Endodermal cell (in vitro differentiated cells): ENCODE measurements at regions not wholly inside any gene's neighbourhood (a gene's known extent, or its start where the extent isn't known, plus 50 kb on each side); places are given as distances from the start of the nearest gene placed in this dataset.

ENCODE experiments used
- DNase-seq: peaks from one replicate; pipeline ENCODE4 v3.0.0-alpha.2; 2017
- H3K27ac ChIP-seq: 2 replicates; pipeline ENCODE4 v1.5.1; 2013; ENCODE audit warnings: mild to moderate bottlenecking, low read depth, low read length, moderate library complexity
- H3K27me3 ChIP-seq: 2 replicates; pipeline ENCODE4 v1.6.1; 2013; ENCODE audit warnings: mild to moderate bottlenecking, low read length, moderate library complexity; ENCODE audit not compliant: insufficient read depth, control insufficient read depth, poor library complexity, severe bottlenecking
- H3K36me3 ChIP-seq: 2 replicates; pipeline ENCODE4 v1.7.0; 2013; ENCODE audit warnings: mild to moderate bottlenecking, low read length, moderate library complexity; ENCODE audit not compliant: control insufficient read depth, insufficient read depth
- H3K4me1 ChIP-seq: one replicate; pipeline ENCODE4 v1.7.0; 2013; ENCODE audit warnings: low read length; ENCODE audit not compliant: control insufficient read depth, insufficient read depth
- H3K4me3 ChIP-seq: 2 replicates; pipeline ENCODE4 v1.5.1; 2013; ENCODE audit warnings: mild to moderate bottlenecking, low read length, moderate library complexity
- H3K9ac ChIP-seq: 2 replicates; pipeline ENCODE4 v1.6.1; 2013; ENCODE audit warnings: mild to moderate bottlenecking, low read length, moderate library complexity; ENCODE audit not compliant: poor library complexity, severe bottlenecking; ENCODE audit errors: extremely low read depth
- H3K9me3 ChIP-seq: 2 replicates; pipeline ENCODE4 v1.6.1; 2013; ENCODE audit warnings: mild to moderate bottlenecking, low read length, moderate library complexity; ENCODE audit not compliant: control insufficient read depth
- H3K27ac Mint-ChIP-seq: 2 replicates; pipeline ENCODE4 v1.8.0; 2020; ENCODE audit warnings: mixed read lengths
- H3K27me3 Mint-ChIP-seq: 2 replicates; pipeline ENCODE4 v1.8.0; 2021; ENCODE audit warnings: mild to moderate bottlenecking, mixed read lengths; ENCODE audit not compliant: insufficient read depth
- H3K36me3 Mint-ChIP-seq: 2 replicates; pipeline ENCODE4 v1.8.0; 2020; ENCODE audit warnings: low read depth, mixed read lengths
- H3K4me1 Mint-ChIP-seq: 2 replicates; pipeline ENCODE4 v1.8.0; 2020; ENCODE audit warnings: mixed read lengths
- H3K4me3 Mint-ChIP-seq: 2 replicates; pipeline ENCODE4 v1.8.0; 2020; ENCODE audit warnings: mild to moderate bottlenecking, moderate library complexity, mixed read lengths
- H3K9me3 Mint-ChIP-seq: 2 replicates; pipeline ENCODE4 v1.8.0; 2020; ENCODE audit warnings: mild to moderate bottlenecking, mixed read lengths
- CTCF ChIP-seq: fragments of 200-600 bp; sonication (generic); conservative IDR thresholded peaks from 2 replicates; pipeline ENCODE4 v1.5.0; 2021; ENCODE audit warnings: antibody characterized with exemption, mild to moderate bottlenecking
- whole genome bisulfite sequencing, 2 experiments: methylation state at CpG; one replicate each; pipeline versions ENCODE4 v1.1.5 to v1.1.7; 2013; ENCODE audit warnings: missing lambda C conversion rate in 2 of 2, mixed read lengths in 1 of 2; ENCODE audit not compliant: insufficient coverage in 1 of 2, insufficient read length in 1 of 2; 5-methylcytosine and 5-hydroxymethylcytosine counted together

GRCh38 chrX:793216-793770 is 162.7 kb downstream of the SHOX start:
- H3K9me3 ChIP-seq = no peaks in the 10 kb centered on the region
- no peak overlapping the region for H3K27ac ChIP-seq
- H3K4me1 ChIP-seq = peaks cover 3% of the 10 kb centered on the region
- WGBS, 2 experiments = 92% methylated on average over 23 to 24 of the region's 24 CpGs
- peaks cover 21% of the 10 kb centered on the region for H3K27me3 ChIP-seq
- no peak overlapping the region for H3K9ac ChIP-seq
- no peaks in the 10 kb centered on the region for H3K36me3 ChIP-seq
- H3K4me3 ChIP-seq = no peak overlapping the region
- Mint-ChIP-seq H3K9me3 (no peaks in the 10 kb centered on the region), H3K27me3 (peaks cover 33% of the 10 kb centered on the region), H3K4me3 (no peak overlapping the region), H3K36me3 (no peaks in the 10 kb centered on the region), H3K4me1 (peaks cover 20% of the 10 kb centered on the region), H3K27ac (no peak overlapping the region)
- no peak for TF ChIP-seq CTCF
- DNase-seq = peak; percentile 50

GRCh38 chrX:791479-792034 is 161.0 kb downstream of the SHOX start:
- no peak for TF ChIP-seq CTCF
- Mint-ChIP-seq H3K9me3 (no peaks in the 10 kb centered on the region), H3K36me3 (no peaks in the 10 kb centered on the region), H3K4me3 (peak overlapping the region; percentile 22), H3K27ac (peak overlapping the region; percentile 82), H3K27me3 (peaks cover 33% of the 10 kb centered on the region), H3K4me1 (peaks cover 20% of the 10 kb centered on the region)
- WGBS, 2 experiments = 18 to 29% methylated on average over 6 to 14 of the region's 14 CpGs
- H3K27ac ChIP-seq = no peak overlapping the region
- peaks cover 21% of the 10 kb centered on the region for H3K27me3 ChIP-seq
- H3K4me1 ChIP-seq = peaks cover 3% of the 10 kb centered on the region
- H3K9me3 ChIP-seq = no peaks in the 10 kb centered on the region
- peak overlapping the region; percentile 66 for H3K4me3 ChIP-seq
- peak; percentile 85 for DNase-seq
- no peak overlapping the region for H3K9ac ChIP-seq
- H3K36me3 ChIP-seq = no peaks in the 10 kb centered on the region

DNA sequence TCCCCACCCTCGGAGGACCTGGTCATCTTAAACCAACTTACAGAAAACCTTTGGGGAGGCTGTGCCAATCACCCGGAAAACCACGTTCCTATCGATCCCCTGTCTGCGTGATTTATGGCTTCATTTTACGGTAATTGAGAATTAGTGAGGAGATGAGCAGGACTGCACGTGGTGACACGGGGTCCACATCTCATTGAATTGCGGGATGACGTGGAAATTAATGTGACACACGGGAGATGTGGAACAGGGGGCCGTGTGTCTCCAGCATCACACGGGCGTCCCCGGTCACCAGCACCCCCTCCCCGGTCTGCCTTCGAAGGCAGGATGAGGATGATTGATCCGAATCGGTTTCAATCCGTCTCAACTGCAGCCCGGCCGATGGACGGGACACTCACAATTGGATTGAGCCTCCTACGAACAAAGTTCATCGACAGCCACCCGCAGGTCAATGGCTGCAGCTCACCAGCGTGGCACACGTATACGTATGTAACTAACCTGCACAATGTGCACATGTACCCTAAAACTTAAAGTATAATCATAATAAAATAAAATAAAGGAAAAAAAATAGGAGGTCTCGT is 160.3 kb downstream of the SHOX start:
- peak overlapping the region; percentile 66 for H3K4me3 ChIP-seq
- 17 to 21% methylated on average over 25 to 30 of the region's 30 CpGs for WGBS, 2 experiments
- peaks cover 20% of the 10 kb centered on the region for H3K4me1 Mint-ChIP-seq

More for the DNA sequence above, 160.3 kb downstream of the SHOX start:
- Histone ChIP-seq H3K27me3 (peaks cover 21% of the 10 kb centered on the region), H3K4me1 (peaks cover 3% of the 10 kb centered on the region), H3K9ac (no peak overlapping the region), H3K36me3 (no peaks in the 10 kb centered on the region), H3K9me3 (no peaks in the 10 kb centered on the region), H3K27ac (peak overlapping the region; percentile 75)
- DNase-seq = peak; percentile 70
- Mint-ChIP-seq H3K9me3 (no peaks in the 10 kb centered on the region), H3K36me3 (no peaks in the 10 kb centered on the region), H3K27ac (no peak overlapping the region), H3K27me3 (peaks cover 33% of the 10 kb centered on the region), H3K4me3 (peak overlapping the region; percentile 22)
- peak; percentile 12 for TF ChIP-seq CTCF
